IPS DF 19.7 (cell line): ENCODE measurements at regions not wholly inside any gene's neighbourhood (a gene's known extent, or its start where the extent isn't known, plus 50 kb on each side); places are given as distances from the start of the nearest gene placed in this dataset.
"Not testable (repeated sequence)": the region's sequence is repeated elsewhere in the genome, so short reads cannot be mapped to it uniquely, and the experiment has no call there.

ENCODE experiments used
- DNase-seq: peaks from one replicate; pipeline ENCODE4 v3.0.0-alpha.2; 2013; ENCODE audit warnings: low read depth, low spot score

DNA sequence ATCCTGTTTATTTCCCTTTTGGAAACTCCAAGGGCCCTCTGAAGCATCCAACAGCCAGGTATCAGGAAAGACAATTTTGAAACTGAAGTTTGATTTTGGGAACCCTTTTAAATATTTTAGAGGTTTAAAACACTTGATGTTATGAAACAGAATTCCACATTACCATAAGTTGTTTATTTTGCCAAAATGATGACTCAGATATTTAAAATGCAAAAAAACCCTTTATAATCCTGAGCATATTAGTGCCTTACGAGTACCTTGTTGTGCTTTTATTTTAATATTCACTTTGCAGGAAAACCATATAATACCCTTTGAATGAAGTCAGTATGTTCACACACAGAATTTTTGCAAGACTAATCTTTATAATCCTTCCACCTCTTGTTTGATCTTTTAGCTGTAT is 765.1 kb upstream of the CA10 start:
- DNase-seq, result no peak

DNA sequence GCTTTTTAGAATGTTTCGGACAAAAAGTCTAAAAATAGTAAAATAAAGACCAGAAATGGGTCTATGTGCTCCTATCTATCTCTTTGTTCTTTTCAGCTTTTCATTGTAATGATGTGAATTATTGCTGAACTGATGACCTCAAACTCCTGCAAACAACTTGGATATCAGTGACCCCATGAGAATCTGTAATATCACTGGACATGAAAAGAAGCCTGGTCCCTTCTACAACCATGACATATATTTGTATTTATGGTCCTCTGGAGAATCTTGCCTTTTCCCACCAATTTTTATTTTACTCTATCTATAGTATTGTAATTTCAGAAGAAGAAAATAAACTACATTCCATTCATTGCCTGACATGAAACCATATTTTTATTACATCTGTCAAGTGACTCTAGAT is 740.7 kb upstream of the CA10 start:
- no peak for DNase-seq

DNA sequence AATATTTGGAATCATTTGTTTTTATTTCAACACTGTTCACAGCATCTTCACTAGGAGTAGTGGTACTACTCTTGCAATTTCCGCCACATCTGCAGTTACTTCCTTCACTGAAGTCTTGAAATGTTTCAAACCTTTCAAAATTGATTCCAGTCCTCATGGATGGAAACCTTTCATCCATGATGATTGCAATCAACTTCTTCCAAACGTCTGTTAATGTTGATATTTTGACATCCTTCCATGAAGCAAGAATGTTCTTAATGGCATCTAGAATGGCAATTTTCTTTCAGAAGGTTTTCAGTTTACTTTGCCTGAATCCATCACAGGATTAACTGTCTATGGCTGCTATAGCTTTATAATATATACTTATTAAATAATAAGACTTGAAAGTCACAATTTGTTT is 736.8 kb upstream of the CA10 start:
- DNase-seq, result no peak

DNA sequence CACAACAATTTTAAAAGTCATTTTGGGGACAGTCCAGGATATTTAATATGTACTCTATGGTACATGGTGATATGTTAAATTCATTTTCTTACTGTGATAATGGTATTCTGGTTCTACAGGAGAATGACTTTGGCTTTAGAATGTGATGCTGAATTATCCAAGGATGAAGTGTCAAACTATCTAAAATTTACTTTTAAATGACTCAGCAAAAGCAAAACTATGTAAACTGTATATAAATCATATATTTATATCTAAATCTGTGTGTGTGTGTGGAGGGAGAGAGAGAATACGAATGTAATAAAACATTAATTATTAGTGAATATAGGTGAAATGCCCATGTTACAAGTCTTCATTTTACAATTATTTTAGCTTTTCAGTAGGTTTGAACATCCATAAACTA is 733.8 kb upstream of the CA10 start:
- no peak for DNase-seq

DNA sequence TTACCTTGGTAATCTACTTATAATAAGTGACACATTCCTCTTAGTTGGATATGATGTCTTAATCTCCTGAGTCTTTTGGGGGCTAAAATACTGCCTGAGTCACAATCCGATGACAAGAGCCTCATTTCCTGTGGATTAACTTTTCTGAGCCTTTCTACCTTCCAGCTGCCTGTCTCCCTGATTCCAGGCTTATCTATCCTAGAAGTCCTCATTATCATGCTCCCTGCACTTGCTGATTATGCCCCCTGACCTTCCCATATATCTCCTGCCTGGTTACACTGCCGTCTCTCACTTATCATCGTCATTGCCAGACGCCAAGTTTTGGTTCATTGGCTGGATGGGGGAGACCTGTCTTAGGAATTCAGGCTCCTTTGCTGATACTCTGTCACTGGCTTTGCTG is 727.4 kb upstream of the CA10 start:
- no peak for DNase-seq

DNA sequence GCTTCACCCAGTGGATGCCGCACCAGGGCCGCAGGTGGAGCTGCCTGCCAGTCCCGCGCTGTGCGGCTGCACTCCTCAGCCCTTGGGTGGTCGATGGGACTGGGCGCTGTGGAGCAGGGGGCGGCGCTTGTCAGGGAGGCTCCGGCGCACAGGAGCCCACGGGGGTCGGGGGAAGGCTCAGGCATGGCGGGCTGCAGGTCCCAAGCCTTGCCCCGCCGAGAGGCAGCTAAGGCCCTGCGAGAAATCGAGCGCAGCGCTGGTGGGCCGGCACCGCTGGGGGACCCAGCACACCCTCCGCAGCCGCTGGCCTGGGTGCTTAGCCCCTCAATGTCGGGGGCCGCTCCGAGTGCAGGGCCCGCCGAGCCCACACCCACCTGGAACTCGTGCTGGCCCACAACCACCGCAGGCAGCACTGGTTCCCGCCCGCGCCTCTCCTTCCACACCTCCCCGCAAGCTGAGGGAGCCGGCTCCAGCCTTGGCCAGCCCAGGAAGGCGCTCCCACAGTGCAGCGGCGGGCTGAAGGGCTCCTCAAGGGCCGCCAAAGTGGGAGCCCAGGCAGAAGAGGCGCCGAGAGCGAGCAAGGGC is 725.5 kb upstream of the CA10 start:
- DNase-seq, result not testable (repeated sequence)

DNA sequence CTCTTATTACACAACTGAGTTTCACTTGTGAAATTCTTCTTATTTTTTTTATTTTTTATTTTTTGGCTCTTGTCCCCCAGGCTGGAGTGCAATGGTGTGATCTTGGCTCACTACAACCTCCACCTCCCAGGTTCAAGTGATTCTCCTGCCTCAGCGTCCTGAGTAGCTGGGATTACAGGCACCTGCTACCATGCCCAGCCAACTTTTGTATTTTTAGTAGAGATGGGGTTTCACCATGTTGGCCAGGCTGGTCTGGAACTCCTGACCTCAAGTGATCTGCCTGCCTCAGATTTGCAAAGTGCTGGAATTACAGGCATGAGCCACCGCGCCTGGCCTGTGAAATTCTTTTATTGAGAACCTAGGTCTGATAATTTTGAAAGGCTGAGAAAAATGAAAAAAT is 688.3 kb upstream of the CA10 start:
- DNase-seq, result not testable (repeated sequence)

DNA sequence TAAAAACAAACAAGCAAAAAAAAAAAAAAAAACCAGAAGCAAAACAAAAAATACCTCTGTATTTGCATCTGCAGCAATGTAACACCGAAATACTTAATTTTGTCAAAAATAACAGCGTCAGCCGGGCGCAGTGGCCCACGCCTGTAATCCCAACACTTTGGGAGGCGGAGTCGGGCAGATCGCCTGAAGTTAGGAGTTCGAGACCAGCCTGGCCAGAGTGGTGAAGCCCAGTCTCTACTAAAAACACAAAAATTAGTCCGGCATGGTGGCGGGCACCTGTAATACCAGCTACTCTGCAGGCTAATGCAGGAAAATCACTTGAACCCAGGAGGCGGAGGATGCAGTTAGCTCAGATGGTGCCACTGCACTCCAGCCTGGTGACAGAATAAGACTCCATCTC is 683.5 kb upstream of the CA10 start:
- DNase-seq, result no peak

DNA sequence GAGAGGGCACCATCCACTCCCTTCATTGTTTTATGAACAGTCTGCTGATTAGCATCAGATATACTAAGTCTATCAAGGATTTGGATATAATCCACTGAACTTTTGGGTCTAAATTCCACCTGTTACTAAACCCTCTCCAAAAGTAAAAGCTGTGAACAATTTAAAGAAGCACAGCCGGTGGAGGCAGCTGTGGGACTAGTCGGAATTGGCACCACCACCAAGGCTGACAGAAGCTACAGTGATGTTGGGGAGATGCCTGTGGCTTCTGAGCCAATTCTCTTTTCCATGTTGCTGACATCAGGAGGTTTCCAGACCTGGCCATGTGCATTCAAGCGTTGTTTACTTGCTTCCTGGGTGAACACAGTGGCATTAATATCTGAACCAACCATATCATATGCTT is 679.0 kb upstream of the CA10 start:
- no peak for DNase-seq

DNA sequence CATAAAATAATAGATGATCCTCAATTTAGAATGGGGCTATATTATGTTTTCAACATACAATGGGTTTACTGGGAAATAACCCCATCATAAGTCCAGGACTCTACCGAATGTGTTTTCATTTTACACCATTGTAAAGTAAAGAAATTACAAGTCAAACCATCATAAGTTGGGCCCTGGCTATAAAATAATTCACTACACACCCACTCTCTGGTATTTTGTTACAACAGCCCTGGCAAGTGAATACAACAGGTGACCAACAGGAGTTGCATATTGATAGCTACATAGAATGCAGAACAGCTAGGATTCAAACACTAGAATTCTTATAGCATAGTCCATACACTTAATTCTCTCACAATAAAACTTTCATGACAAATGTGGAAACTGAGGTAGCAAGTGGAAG is 673.0 kb upstream of the CA10 start:
- no peak for DNase-seq

DNA sequence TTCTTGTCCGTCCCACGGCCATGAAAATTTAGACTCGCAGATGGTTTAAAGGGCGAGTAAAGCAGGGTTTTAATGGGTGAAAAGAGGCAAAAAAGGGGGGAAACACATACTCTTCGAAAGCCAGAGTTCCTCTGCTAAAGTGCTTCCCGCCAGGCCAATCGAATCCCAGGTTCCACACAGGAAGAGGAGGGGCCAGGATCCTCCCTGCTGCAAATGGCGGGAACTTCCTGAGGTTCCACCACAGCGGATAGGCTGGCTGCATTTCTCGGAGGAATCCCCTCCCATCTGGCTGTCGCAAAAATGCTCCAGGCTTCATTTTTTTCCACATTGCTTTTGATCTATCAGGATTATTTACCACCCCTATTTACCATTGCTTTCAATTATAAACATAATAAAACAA is 670.1 kb upstream of the CA10 start:
- no peak for DNase-seq

DNA sequence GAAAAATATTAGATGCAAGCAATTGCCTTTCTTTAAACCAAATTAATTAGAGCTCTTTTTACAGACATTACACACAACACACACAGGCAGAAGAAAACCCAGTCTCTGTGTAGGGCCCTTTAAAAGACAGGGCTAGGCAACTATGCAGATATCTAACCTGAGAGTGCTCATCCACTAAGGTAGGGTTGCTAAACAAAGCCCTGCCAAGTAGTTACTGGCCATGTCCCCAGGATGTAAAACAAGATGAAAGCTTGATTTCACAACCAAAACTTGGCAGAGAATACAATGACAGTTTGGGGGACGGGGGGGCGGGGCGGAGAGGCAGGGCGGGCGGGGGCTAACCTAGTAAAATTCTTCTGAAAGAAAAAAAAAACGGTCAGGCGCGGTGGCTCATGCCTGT is 669.0 kb upstream of the CA10 start:
- no peak for DNase-seq

DNA sequence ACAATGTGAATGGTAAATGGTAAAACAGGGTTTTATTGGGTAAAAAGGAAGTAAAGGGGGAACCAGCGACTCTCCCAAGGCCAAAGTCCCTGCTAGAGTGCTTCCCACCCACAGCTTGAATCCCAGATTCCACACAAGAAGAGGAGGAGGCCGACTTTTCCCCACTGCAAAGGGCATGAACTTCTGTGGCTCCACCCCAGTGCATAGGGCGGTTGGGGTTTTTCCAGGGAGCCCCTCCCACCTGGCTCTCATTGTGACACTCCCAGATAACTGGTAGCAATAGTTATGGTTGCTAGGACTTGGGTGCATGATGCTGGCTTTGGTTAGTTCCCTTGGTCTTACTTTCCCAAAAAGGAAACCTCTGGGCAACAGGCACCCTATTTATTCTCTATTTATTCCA is 666.0 kb upstream of the CA10 start:
- no peak for DNase-seq

DNA sequence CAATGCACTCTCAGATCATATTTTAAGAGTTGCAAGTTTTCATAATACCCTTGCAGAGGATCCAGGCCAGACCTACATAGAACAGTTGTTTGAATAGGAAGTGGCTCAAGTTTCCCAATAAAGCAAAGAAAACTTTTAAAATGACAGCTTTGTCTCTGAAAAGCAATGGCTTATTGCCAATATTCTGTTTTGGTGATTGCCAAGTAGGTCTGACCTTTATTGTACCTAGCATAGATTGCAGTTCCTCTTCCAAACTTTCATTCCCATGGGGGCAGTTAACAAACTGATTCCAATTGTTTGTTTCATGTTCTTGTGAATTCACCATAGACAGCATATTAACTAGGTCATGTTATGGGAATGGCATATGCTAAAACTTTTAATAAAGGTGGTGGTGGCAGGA is 664.6 kb upstream of the CA10 start:
- DNase-seq, result no peak

DNA sequence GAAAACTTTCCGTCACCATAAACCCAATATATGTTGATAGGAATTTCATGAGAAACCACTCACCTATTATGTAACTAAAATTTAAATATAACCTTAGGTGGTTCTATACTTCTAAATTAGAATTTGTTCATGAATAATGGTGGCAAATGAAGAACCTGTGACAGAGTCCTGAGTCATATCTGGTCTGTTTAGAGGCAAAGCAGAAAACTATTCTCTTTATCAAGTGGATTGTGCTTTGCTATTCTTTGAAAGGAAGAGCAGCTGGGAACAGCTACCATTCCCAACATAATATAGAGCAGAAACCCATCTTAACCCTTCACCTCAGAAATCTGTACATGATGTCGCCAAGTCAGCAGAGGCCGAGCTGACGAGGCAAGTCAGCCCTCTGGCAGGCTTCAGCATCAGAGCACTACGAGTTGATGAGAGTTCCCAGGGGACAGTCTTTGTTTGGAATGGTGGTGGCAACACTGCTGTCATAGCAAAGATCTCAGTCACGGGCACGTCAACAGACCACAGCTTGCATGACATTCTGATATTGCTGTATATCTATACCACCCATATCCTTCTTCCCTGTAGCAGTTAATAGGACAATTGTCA is 631.9 kb upstream of the CA10 start:
- DNase-seq, result no peak

DNA sequence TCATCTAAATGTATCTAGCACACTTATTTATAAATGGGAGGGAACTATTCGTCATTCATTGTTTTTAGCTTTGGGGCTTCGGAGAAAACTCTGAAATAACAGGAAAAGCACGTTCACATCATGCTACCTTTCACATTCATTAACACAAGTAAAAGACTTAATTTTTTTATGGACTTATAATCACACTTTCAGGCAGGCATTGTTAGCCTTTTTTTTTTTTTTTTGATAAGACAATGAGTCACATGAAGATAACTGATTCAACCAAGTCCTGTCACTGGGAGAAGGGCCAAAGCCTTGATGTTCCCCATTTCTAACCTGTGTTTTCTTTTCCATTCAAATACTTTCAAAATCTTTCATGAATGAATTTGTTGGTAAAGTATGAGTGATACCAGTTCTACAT is 631.3 kb upstream of the CA10 start:
- DNase-seq, result no peak

DNA sequence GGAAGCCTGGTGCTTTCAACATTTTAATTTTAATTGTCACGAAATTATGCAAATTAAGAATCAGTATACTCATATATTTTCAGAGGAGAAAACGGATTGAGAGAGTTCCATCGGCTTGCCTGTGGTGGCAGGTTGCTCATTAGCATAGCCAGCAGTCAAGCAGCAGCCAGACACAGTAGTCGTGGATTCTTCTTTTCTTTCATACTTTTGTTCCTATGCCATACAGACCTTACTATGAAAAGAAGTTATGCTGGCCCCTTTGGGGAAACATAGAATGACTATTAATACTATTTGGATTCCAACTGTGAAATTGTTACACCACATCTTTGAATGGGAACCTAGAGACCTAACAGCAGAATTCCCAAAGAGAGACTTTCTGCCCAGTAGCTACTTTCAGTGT is 617.7 kb upstream of the CA10 start:
- no peak for DNase-seq

DNA sequence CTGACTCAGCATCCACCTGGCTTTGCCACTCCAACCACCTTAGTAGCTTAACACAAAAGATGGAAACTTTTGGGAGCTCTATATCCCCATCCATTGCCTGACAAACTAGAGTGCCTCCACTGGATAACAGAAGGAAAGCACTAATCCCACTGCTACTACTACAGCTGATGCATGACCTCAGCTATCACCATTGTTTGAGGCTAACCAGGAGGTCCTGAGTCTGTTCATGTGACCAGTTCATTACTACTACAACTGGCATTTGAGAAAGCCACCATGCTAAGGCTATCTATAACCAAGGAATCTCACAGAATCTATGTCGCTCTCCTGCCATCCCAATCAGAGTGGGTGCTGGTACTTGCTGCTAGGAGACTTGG is 604.3 kb upstream of the CA10 start:
- no peak for DNase-seq

DNA sequence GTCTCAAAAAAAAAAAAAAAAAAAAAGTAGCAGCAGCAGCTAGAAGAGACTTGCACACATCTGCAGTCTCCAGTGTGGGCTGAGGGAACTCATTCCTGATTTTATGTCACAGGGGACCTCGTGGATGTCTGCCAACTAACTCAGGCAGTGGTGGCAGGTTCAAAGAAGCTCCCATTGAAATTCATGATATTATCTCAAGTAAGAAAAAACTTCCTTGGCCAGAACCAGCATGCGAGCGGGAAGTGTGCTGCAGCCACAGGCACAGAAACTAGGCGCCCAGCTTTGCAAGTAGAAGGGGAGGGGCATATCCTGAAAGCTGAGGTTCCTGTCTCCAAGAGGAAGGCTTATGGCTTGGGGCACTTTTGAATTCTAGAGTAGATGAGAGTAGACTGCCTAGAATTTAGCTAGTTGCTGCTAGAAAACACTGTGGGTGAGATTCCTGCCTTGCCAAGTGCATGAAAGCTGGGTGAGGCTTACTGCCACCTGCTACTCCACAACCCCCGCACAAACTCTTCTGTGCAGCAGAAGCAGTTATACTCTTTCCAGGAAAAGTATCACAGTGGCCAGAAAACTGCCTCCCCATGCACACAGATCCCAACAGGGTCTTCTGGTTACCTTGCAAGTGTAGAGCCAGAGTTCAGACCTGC is 603.8 kb upstream of the CA10 start:
- no peak for DNase-seq

DNA sequence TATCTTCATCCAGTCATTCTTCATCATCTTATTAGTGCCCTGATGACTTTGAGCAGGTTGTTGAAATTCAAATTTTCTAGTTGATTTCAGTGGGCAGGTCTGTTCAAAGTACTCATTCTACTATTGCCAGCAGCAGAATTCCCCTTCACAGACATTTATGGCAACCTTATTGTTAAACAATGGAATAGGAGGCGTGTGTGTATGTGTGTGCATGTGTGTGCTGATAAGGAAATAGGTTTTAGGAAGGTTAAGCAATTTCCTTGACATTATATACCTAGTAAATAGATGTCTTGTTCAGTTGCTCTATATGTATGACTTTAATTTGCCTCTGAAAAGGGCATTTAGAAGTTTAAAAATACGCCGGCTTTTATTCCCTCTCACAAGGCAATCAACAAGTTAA is 601.4 kb upstream of the CA10 start:
- DNase-seq, result no peak

DNA sequence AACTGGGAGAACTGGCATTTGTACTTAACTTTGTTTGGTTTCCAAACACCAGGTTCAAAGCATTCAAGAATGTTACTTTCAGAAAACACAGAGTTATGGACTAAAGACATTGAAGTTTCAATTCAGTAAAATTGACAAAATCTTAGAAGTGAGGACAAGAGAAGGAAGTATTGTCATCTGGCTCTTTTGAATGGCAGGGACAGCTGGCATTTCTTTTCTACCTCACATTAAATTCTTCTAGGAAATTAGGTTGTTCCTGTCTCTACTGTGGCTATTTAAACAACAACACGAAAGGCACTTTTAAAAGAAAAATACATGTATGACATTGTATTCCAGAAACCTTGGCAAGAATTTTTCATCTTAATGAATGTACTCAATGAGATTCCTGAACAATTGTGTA is 600.0 kb upstream of the CA10 start:
- no peak for DNase-seq

DNA sequence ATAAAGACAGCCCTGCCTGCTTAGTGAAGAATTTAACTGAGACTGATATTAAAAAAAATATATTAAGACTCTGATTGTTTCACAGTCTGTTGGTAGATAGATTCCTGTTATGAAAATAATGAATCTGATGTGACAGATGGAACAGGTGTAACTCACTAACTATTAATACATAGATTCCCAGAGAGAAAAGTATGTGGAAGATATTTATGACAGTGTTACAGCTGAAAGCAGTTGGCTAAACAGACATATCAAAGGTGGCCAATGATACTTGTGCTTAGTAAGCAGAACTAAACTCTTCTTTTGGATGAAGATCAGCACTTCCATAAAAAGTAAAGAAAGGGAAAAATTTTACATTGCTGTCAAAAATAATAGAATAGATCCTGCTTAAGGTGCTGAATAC is 598.2 kb upstream of the CA10 start:
- no peak for DNase-seq

DNA sequence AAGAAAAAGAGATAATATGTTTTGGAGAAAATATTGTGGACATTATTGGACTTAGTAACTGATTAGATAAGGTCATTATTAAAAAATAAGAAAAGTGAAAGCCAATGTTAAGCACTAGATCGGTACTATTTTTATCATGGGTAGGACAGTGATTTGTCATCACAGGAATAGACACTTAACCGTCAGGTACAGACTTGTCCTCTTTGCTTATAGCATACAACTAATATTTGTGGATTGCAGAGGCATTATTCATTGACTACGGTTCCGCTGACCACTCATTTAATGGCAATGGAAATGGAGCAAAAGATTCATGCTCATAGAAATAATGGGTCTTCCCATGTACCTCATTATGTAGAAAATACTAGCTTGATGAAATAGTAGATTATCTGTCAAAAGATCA is 596.3 kb upstream of the CA10 start:
- no peak for DNase-seq

DNA sequence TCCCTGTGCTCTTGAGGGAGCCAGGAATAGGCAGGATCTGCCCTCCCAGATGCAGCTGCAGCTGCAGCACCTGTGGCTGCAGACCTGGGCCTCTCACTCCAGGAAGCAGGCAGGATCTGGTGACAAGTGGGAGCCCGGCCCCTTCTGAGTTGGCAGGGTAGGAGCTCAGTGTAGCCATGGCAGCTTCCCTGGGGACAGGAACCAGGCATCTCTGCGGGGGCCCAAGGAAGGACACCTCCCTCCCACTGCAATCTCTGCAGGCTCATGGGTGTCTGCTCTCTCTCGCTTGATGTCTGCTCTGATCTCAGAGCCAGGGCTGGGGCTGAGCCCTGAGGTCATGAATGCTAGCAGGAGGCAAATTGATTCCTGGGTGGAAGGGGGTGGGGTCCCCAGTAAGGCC is 592.5 kb upstream of the CA10 start:
- DNase-seq, result no peak
